ENCODE measurements at regions not wholly inside any gene's neighbourhood (a gene's known extent, or its start where the extent isn't known, plus 50 kb on each side); places are given as distances from the start of the nearest gene placed in this dataset.

- no peak for TF ChIP-seq CTCF (conservative IDR thresholded peaks at IDR 0.05 in 1 of 2, IDR thresholded peaks at IDR 0.05 in 1 of 2; ENCODE audit: extremely low read depth in 1 of 2, insufficient read depth in 1 of 2, low read depth in 1 of 2, low read length in 2 of 2)
- no peak for TF ChIP-seq EZH2 (IDR thresholded peaks at IDR 0.05; ENCODE audit: borderline replicate concordance, low read length)
Measured at GRCh38 chr3:36175916-36176461, 204.3 kb upstream of the STAC start.
